Nephron progenitor cell (in vitro differentiated cells): ENCODE measurements at regions not wholly inside any gene's neighbourhood (a gene's known extent, or its start where the extent isn't known, plus 50 kb on each side); places are given as distances from the start of the nearest gene placed in this dataset.
"Not testable (repeated sequence)": the region's sequence is repeated elsewhere in the genome, so short reads cannot be mapped to it uniquely, and the experiment has no call there.

ENCODE experiments used
- DNase-seq: peaks from one replicate; pipeline ENCODE4 v3.0.0; 2021
- H3K27ac Mint-ChIP-seq: 2 replicates; pipeline ENCODE4 v1.8.0; 2021; ENCODE audit warnings: mild to moderate bottlenecking, moderate library complexity, mixed read lengths
- H3K27me3 Mint-ChIP-seq: 2 replicates; pipeline ENCODE4 v1.8.0; 2021; ENCODE audit warnings: mild to moderate bottlenecking, low read depth, mixed read lengths; ENCODE audit not compliant: poor library complexity
- H3K36me3 Mint-ChIP-seq: 2 replicates; pipeline ENCODE4 v1.8.0; 2021; ENCODE audit warnings: low read depth, mixed read lengths
- H3K4me1 Mint-ChIP-seq: 2 replicates; pipeline ENCODE4 v1.8.0; 2021; ENCODE audit warnings: mixed read lengths
- H3K4me3 Mint-ChIP-seq: 2 replicates; pipeline ENCODE4 v1.8.0; 2021; ENCODE audit warnings: mild to moderate bottlenecking, moderate library complexity, mixed read lengths
- H3K9me3 Mint-ChIP-seq: 2 replicates; pipeline ENCODE4 v1.8.0; 2021; ENCODE audit warnings: mild to moderate bottlenecking, moderate library complexity, mixed read lengths
- TF ChIP-seq, protein P1 (sequence below): fragments of 200-600 bp; sonication (generic); IDR thresholded peaks from 2 replicates; pipeline ENCODE4 v1.5.0; 2021; ENCODE audit warnings: antibody characterized with exemption

GRCh38 chr9:19918630-19919029 is 129.8 kb upstream of the SLC24A2 start:
- Mint-ChIP-seq H3K27ac (peak overlapping the region; percentile 12), H3K27me3 (no peaks in the 10 kb centered on the region), H3K9me3 (no peaks in the 10 kb centered on the region), H3K4me1 (peaks cover 18% of the 10 kb centered on the region), H3K36me3 (no peaks in the 10 kb centered on the region), H3K4me3 (no peak overlapping the region)
- DNase-seq = no peak
- TF ChIP-seq, protein P1, sequence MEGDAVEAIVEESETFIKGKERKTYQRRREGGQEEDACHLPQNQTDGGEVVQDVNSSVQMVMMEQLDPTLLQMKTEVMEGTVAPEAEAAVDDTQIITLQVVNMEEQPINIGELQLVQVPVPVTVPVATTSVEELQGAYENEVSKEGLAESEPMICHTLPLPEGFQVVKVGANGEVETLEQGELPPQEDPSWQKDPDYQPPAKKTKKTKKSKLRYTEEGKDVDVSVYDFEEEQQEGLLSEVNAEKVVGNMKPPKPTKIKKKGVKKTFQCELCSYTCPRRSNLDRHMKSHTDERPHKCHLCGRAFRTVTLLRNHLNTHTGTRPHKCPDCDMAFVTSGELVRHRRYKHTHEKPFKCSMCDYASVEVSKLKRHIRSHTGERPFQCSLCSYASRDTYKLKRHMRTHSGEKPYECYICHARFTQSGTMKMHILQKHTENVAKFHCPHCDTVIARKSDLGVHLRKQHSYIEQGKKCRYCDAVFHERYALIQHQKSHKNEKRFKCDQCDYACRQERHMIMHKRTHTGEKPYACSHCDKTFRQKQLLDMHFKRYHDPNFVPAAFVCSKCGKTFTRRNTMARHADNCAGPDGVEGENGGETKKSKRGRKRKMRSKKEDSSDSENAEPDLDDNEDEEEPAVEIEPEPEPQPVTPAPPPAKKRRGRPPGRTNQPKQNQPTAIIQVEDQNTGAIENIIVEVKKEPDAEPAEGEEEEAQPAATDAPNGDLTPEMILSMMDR = no peak

- TF ChIP-seq, protein P1 = no peak
- H3K4me1 Mint-ChIP-seq = peaks cover 3% of the 10 kb centered on the region
- no peak for DNase-seq
- peaks cover 8% of the 10 kb centered on the region for H3K9me3 Mint-ChIP-seq
- H3K36me3 Mint-ChIP-seq = no peaks in the 10 kb centered on the region
- no peak overlapping the region for H3K27ac Mint-ChIP-seq
- H3K27me3 Mint-ChIP-seq = no peaks in the 10 kb centered on the region
- H3K4me3 Mint-ChIP-seq = no peak overlapping the region
These were observed 125.2 kb upstream of the SLC24A2 start for GRCh38 chr9:19914044-19914443.

DNA sequence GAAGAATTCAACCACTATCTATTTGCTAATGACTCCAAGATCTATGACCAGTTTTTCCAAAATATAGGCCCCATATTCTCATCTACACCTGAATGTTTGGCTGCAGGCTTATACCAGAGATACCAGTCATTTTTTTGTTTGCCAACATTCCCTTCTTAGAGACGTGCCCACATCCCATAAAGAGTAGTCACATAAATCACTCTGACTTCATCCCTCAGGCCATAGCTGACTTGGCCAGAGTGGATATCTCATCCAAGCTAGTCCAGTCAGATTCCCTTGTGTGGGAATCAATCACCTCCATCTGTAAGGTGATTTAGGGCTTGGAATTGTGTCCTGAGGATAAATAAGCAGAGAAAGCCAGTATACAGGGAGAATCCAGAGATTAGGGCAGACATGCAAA is 124.3 kb upstream of the SLC24A2 start:
- no peak for DNase-seq
- no peak overlapping the region for H3K4me3 Mint-ChIP-seq

DNA sequence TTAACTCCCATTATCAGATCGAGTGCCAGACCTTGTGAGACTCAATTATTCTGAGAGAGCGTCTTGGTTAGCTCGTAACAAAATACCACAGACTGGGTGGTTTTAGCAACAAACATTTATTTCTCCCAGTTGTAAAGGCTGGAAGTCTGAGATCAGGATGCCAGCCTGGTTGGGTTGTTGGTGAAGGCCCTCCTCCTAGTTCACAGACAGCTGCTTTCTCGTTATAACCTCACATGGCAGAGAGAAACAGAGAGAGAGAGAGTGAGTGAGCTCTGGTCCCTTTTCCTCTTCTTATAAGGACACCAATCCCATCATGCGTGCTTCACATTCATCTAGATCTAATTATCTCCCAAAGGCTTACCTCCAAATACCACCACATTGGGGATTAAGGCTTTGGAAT is 114.2 kb upstream of the SLC24A2 start:
- peaks cover 14% of the 10 kb centered on the region for H3K4me1 Mint-ChIP-seq

More for the DNA sequence above, 124.3 kb upstream of the SLC24A2 start:
- peaks cover 12% of the 10 kb centered on the region for H3K9me3 Mint-ChIP-seq
- TF ChIP-seq, protein P1 = no peak
- H3K27me3 Mint-ChIP-seq = no peaks in the 10 kb centered on the region
- H3K36me3 Mint-ChIP-seq = no peaks in the 10 kb centered on the region
- no peak overlapping the region for H3K27ac Mint-ChIP-seq
- H3K4me1 Mint-ChIP-seq = no peaks in the 10 kb centered on the region

DNA sequence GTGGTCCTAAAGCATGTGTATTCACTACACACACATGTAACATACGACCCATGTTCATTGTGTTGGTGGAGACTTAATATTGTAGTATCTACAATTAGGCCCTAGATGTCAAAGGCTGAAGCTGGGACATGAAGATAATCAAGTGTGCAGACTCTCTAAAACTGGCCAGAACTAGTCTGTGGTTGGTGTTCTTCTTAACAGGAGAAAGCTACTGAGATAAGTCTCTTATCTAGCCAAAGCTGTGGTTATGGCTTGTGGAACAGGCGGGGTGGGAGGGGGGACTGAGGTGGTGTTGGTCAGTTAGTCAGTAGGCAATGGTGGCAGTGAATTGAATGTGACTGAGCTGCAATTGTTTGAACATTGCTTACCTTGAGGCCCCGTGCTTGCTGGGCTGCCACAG is 112.7 kb upstream of the SLC24A2 start:
- no peak overlapping the region for H3K4me3 Mint-ChIP-seq
- peaks cover 4% of the 10 kb centered on the region for H3K9me3 Mint-ChIP-seq

More for the DNA sequence above, 114.2 kb upstream of the SLC24A2 start:
- H3K4me3 Mint-ChIP-seq = no peak overlapping the region
- H3K36me3 Mint-ChIP-seq = peaks cover 6% of the 10 kb centered on the region
- DNase-seq = no peak
- peaks cover 3% of the 10 kb centered on the region for H3K27me3 Mint-ChIP-seq
- peaks cover 14% of the 10 kb centered on the region for H3K9me3 Mint-ChIP-seq
- TF ChIP-seq, protein P1 = no peak
- no peak overlapping the region for H3K27ac Mint-ChIP-seq

DNA sequence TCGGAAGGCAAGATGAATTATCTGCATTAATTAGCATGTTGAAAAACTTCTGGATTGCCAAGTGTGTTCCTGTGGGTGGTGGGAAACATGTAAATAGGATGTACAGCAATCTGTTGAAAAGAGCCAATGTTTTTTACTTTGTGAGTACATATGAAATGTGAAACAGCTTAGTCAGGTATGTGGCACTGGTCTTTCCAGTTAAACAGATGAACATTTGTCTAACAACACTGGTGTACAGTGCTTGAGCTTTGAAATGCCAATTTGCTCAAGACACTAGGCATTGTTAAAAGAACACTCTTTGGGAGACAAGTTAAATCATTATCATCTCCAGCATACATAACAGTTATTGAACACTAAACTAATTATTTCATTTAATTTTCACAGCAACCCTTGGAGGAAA is 107.3 kb upstream of the SLC24A2 start:
- H3K36me3 Mint-ChIP-seq = no peaks in the 10 kb centered on the region
- TF ChIP-seq, protein P1 = no peak
- H3K4me3 Mint-ChIP-seq = no peak overlapping the region
- H3K27me3 Mint-ChIP-seq = no peaks in the 10 kb centered on the region
- DNase-seq = no peak
- peaks cover 7% of the 10 kb centered on the region for H3K4me1 Mint-ChIP-seq
- H3K27ac Mint-ChIP-seq = no peak overlapping the region
- no peaks in the 10 kb centered on the region for H3K9me3 Mint-ChIP-seq

More for the DNA sequence above, 112.7 kb upstream of the SLC24A2 start:
- H3K27ac Mint-ChIP-seq = no peak overlapping the region
- H3K27me3 Mint-ChIP-seq = peaks cover 3% of the 10 kb centered on the region
- peaks cover 14% of the 10 kb centered on the region for H3K4me1 Mint-ChIP-seq
- no peaks in the 10 kb centered on the region for H3K36me3 Mint-ChIP-seq
- DNase-seq = no peak
- TF ChIP-seq, protein P1 = no peak

DNA sequence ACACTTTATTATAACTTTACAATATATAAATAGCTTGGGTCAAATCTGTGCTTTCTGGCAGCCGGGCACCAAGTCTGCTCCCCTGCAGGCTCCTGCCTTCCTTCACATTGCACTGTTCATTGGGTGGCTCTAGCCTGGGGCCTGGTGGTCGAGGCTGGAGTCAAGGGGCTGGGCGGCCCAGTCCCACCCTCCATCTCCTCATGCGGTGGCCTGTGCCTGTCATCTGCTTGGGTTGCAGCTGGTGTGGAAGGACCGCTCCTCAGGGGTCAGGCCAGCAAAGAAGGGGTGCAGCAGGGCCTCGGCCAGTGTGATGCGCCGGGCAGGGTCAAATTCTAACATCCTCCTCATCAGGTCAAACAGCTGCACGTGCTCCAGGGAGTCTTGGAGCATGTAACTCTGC is 106.7 kb upstream of the SLC24A2 start:
- H3K27me3 Mint-ChIP-seq, DNase-seq, H3K4me1 Mint-ChIP-seq, H3K27ac Mint-ChIP-seq, H3K9me3 Mint-ChIP-seq, H3K36me3 Mint-ChIP-seq, H3K4me3 Mint-ChIP-seq: not testable (repeated sequence)
